Activated CD4-positive, alpha-beta T cell treated with anti-CD3 and anti-CD28 coated beads for 36 hours (primary cell): ENCODE measurements at regions not wholly inside any gene's neighbourhood (a gene's known extent, or its start where the extent isn't known, plus 50 kb on each side); places are given as distances from the start of the nearest gene placed in this dataset.

Source experiments
- ATAC-seq: fragments of 200-7000 bp; cut with Tn5 transposase; one replicate; pipeline ENCODE4 v1.10.0; 2021; ENCODE audit warnings: mild to moderate bottlenecking, moderate library complexity
- CTCF ChIA-PET: fragments of 350-600 bp; sonication (Branson Sonifier 250); formaldehyde crosslinking; loops from one replicate; lab custom pipeline; 2021; ENCODE audit warnings: antibody characterized with exemption; lab: Charles Lee
- POLR2A ChIA-PET: fragments of 350-600 bp; sonication (Branson Sonifier 250); formaldehyde crosslinking; loops from one replicate; lab custom pipeline; 2021; ENCODE audit warnings: antibody characterized with exemption, inconsistent platforms; lab: Charles Lee
- DNase-seq: peaks from one replicate; pipeline ENCODE4 v3.0.0-alpha.2; 2020
- H3K27ac Mint-ChIP-seq: one replicate; pipeline ENCODE4 v1.8.0; 2021; ENCODE audit warnings: mixed read lengths
- H3K27me3 Mint-ChIP-seq: one replicate; pipeline ENCODE4 v1.8.0; 2021; ENCODE audit warnings: mixed read lengths
- H3K36me3 Mint-ChIP-seq: one replicate; pipeline ENCODE4 v1.8.0; 2021; ENCODE audit warnings: low read depth, mixed read lengths
- H3K4me1 Mint-ChIP-seq: one replicate; pipeline ENCODE4 v1.8.0; 2021; ENCODE audit warnings: mixed read lengths
- H3K4me3 Mint-ChIP-seq: one replicate; pipeline ENCODE4 v1.8.0; 2021; ENCODE audit warnings: mild to moderate bottlenecking, moderate library complexity, mixed read lengths
- H3K9me3 Mint-ChIP-seq: one replicate; pipeline ENCODE4 v1.8.0; 2021; ENCODE audit warnings: low read depth, mixed read lengths
- intact Hi-C, 2 experiments: fragments of 100-400 bp; cut with DNase I in 1 of 2; cut with micrococcal nuclease in 1 of 2; formaldehyde crosslinking; loops; one replicate each; pipeline versions ENCODE4 v1.14.2 to v1.15.1; 2022 to 2024; cut with DNase I, micrococcal nuclease

- ChIA-PET CTCF (interaction anchor here (1.1 to 2.1 kb wide), 2 partner anchors 17 to 22 kb away, joined by 4 to 9 read pairs; no protein-coding TSS in a partner anchor), POLR2A (no interaction called here)
- no peak for DNase-seq
- intact Hi-C loops, result no loop called here
- Mint-ChIP-seq H3K36me3 (no peaks in the 10 kb centered on the region), H3K27me3 (no peaks in the 10 kb centered on the region), H3K27ac (no peak overlapping the region), H3K9me3 (no peaks in the 10 kb centered on the region), H3K4me1 (no peaks in the 10 kb centered on the region), H3K4me3 (no peak overlapping the region)
- no peak for ATAC-seq
Observed at GRCh38 chrX:51437521-51437920, 58.9 kb downstream of the NUDT11 start.

GRCh38 chrX:51435101-51435500 lies 61.3 kb downstream of the NUDT11 start:
- Mint-ChIP-seq H3K36me3 (no peaks in the 10 kb centered on the region), H3K27ac (no peak overlapping the region), H3K4me1 (no peaks in the 10 kb centered on the region), H3K9me3 (no peaks in the 10 kb centered on the region), H3K4me3 (no peak overlapping the region), H3K27me3 (no peaks in the 10 kb centered on the region)
- intact Hi-C loops, result no loop called here
- ATAC-seq (peak; percentile 76), DNase-seq (no peak)
- ChIA-PET POLR2A (no interaction called here), CTCF (interaction anchor here (1.0 to 1.3 kb wide), 3 partner anchors 15 to 24 kb away, joined by 3 read pairs; no protein-coding TSS in a partner anchor)

GRCh38 chrX:51421972-51422597 lies 74.3 kb downstream of the NUDT11 start:
- ATAC-seq (no peak), DNase-seq (no peak)
- POLR2A ChIA-PET, result no interaction called here
- Mint-ChIP-seq H3K4me3 (no peak overlapping the region), H3K36me3 (no peaks in the 10 kb centered on the region), H3K27me3 (no peaks in the 10 kb centered on the region), H3K9me3 (no peaks in the 10 kb centered on the region), H3K4me1 (peaks cover 9% of the 10 kb centered on the region), H3K27ac (no peak overlapping the region)
- CTCF ChIA-PET, result interaction anchor here (0.7 to 4.1 kb wide), 5 partner anchors 9 to 85 kb away, joined by 3 to 61 read pairs (median 11); no protein-coding TSS in a partner anchor
- intact Hi-C loops, result loop anchor here (2.0 to 10.0 kb wide), 3 partner anchors 25 to 277 kb away; no protein-coding TSS in a partner anchor

GRCh38 chrX:51420610-51421009 lies 75.8 kb downstream of the NUDT11 start:
- Mint-ChIP-seq H3K4me1 (peaks cover 9% of the 10 kb centered on the region), H3K27me3 (no peaks in the 10 kb centered on the region), H3K27ac (no peak overlapping the region), H3K9me3 (no peaks in the 10 kb centered on the region), H3K36me3 (no peaks in the 10 kb centered on the region), H3K4me3 (no peak overlapping the region)
- DNase-seq (peak; percentile 30), ATAC-seq (peak; percentile 49)
- intact Hi-C loops, result loop anchor here (1.0 to 10.0 kb wide), 4 partner anchors 24 to 276 kb away; no protein-coding TSS in a partner anchor
- ChIA-PET POLR2A (no interaction called here), CTCF (interaction anchor here (0.5 to 4.1 kb wide), 12 partner anchors 9 to 272 kb away, joined by 3 to 61 read pairs (median 4); no protein-coding TSS in a partner anchor)

- Mint-ChIP-seq H3K4me1 (no peaks in the 10 kb centered on the region), H3K27ac (no peak overlapping the region), H3K9me3 (no peaks in the 10 kb centered on the region), H3K36me3 (peaks cover under 1% of the 10 kb centered on the region), H3K4me3 (no peak overlapping the region), H3K27me3 (no peaks in the 10 kb centered on the region)
- DNase-seq, result no peak
- intact Hi-C loops, result no loop called here
- no peak for ATAC-seq
- CTCF ChIA-PET, result interaction anchor here (0.7 to 1.5 kb wide), 4 partner anchors 10 to 72 kb away, joined by 3 read pairs; no protein-coding TSS in a partner anchor
- POLR2A ChIA-PET, result no interaction called here
Observed at GRCh38 chrX:51408462-51408861, 75.8 kb downstream of the NUDT10 start.

GRCh38 chrX:51407520-51408409 lies 75.1 kb downstream of the NUDT10 start:
- Mint-ChIP-seq H3K36me3 (no peaks in the 10 kb centered on the region), H3K4me1 (no peaks in the 10 kb centered on the region), H3K27me3 (no peaks in the 10 kb centered on the region), H3K27ac (no peak overlapping the region), H3K4me3 (no peak overlapping the region), H3K9me3 (no peaks in the 10 kb centered on the region)
- no peak for DNase-seq
- no peak for ATAC-seq
- CTCF ChIA-PET, result interaction anchor here (0.7 to 1.5 kb wide), 4 partner anchors 11 to 71 kb away, joined by 3 read pairs; no protein-coding TSS in a partner anchor
- POLR2A ChIA-PET, result no interaction called here
- intact Hi-C loops, result no loop called here

GRCh38 chrX:51406688-51407519 lies 74.3 kb downstream of the NUDT10 start:
- POLR2A ChIA-PET, result no interaction called here
- CTCF ChIA-PET, result no interaction called here
- DNase-seq (no peak), ATAC-seq (no peak)
- Mint-ChIP-seq H3K36me3 (no peaks in the 10 kb centered on the region), H3K27me3 (no peaks in the 10 kb centered on the region), H3K9me3 (no peaks in the 10 kb centered on the region), H3K4me1 (no peaks in the 10 kb centered on the region), H3K4me3 (no peak overlapping the region), H3K27ac (no peak overlapping the region)
- intact Hi-C loops, result no loop called here

GRCh38 chrX:51404445-51404844 lies 71.8 kb downstream of the NUDT10 start:
- Mint-ChIP-seq H3K9me3 (no peaks in the 10 kb centered on the region), H3K27ac (no peak overlapping the region), H3K4me1 (peaks cover 9% of the 10 kb centered on the region), H3K36me3 (no peaks in the 10 kb centered on the region), H3K4me3 (no peak overlapping the region), H3K27me3 (no peaks in the 10 kb centered on the region)
- ChIA-PET CTCF (interaction anchor here (1.4 kb wide), 1 partner anchor 68 kb away, joined by 5 read pairs; no protein-coding TSS in a partner anchor), POLR2A (no interaction called here)
- no peak for ATAC-seq
- DNase-seq, result no peak
- intact Hi-C loops, result no loop called here

GRCh38 chrX:51395810-51396728 lies 63.4 kb downstream of the NUDT10 start:
- H3K27ac Mint-ChIP-seq, result peak overlapping the region; percentile 84
- ChIA-PET POLR2A (no interaction called here), CTCF (interaction anchor here (1.2 to 2.5 kb wide), 2 partner anchors 25 to 60 kb away, joined by 3 to 11 read pairs; no protein-coding TSS in a partner anchor)
- peak overlapping the region; percentile 81 for H3K4me3 Mint-ChIP-seq
- intact Hi-C loops, result loop anchor here in 1 of 2 experiments (1.0 to 2.0 kb wide), 3 partner anchors 25 to 101 kb away; no protein-coding TSS in a partner anchor
- ATAC-seq (peak; percentile 77), DNase-seq (peak; percentile 77)
- no peaks in the 10 kb centered on the region for H3K27me3 Mint-ChIP-seq
- H3K36me3 Mint-ChIP-seq, result no peaks in the 10 kb centered on the region
- peaks cover 44% of the 10 kb centered on the region for H3K4me1 Mint-ChIP-seq
- H3K9me3 Mint-ChIP-seq, result peaks cover 3% of the 10 kb centered on the region

- Mint-ChIP-seq H3K27ac (no peak overlapping the region), H3K36me3 (no peaks in the 10 kb centered on the region), H3K4me1 (peaks cover 46% of the 10 kb centered on the region), H3K4me3 (peak overlapping the region; percentile 81), H3K27me3 (no peaks in the 10 kb centered on the region), H3K9me3 (peaks cover 3% of the 10 kb centered on the region)
- DNase-seq (no peak), ATAC-seq (peak; percentile 17)
- intact Hi-C loops, result loop anchor here in 1 of 2 experiments (2.0 kb wide), 1 partner anchor 59 kb away; no protein-coding TSS in a partner anchor
- CTCF ChIA-PET, result interaction anchor here (2.5 kb wide), 1 partner anchor 26 kb away, joined by 11 read pairs; no protein-coding TSS in a partner anchor
- POLR2A ChIA-PET, result no interaction called here
Observed at GRCh38 chrX:51395480-51395809, 62.8 kb downstream of the NUDT10 start.
